OCI-LY3 (cell line): ENCODE measurements at regions not wholly inside any gene's neighbourhood (a gene's known extent, or its start where the extent isn't known, plus 50 kb on each side); places are given as distances from the start of the nearest gene placed in this dataset.

ENCODE experiments used
- H2AFZ ChIP-seq: fragments of 200-600, 300-600 bp; shearing (Covaris generic); 2 replicates; pipeline ENCODE4 v1.6.0; 2014; ENCODE audit warnings: antibody characterized with exemption, low read depth, low read length
- H3K27ac ChIP-seq: fragments of 200-600, 300-600 bp; sonication (generic); 2 replicates; pipeline ENCODE4 v1.5.1; 2014; ENCODE audit warnings: mild to moderate bottlenecking, low read length, moderate library complexity, mixed read lengths
- H3K27me3 ChIP-seq: fragments of 200-600, 300-600 bp; sonication (generic); 2 replicates; pipeline ENCODE4 v1.6.1; 2014; ENCODE audit warnings: low read depth, low read length, mixed read lengths
- H3K36me3 ChIP-seq: fragments of 200-600, 300-600 bp; sonication (generic); replicated peaks from 2 replicates; pipeline ENCODE3; 2014; ENCODE audit warnings: low read depth, low read length, mixed read lengths
- H3K4me1 ChIP-seq: fragments of 300-600, 200-600 bp; sonication (generic); 2 replicates; pipeline ENCODE4 v1.6.1; 2014; ENCODE audit warnings: low read length, mixed read lengths
- H3K4me2 ChIP-seq: fragments of 200-600, 300-600 bp; sonication (generic); 2 replicates; pipeline ENCODE4 v1.6.1; 2014; ENCODE audit warnings: low read length, mixed read lengths
- H3K4me3 ChIP-seq: fragments of 300-600, 200-600 bp; sonication (generic); 2 replicates; pipeline ENCODE4 v1.5.1; 2014; ENCODE audit warnings: antibody characterized with exemption, mild to moderate bottlenecking, low read length, moderate library complexity
- H3K79me2 ChIP-seq: fragments of 300-600, 200-600 bp; shearing (Covaris generic); 2 replicates; pipeline ENCODE4 v1.6.1; 2014; ENCODE audit warnings: mild to moderate bottlenecking, low read length, mixed read lengths
- H3K9ac ChIP-seq: fragments of 300-600, 200-600 bp; shearing (Covaris generic); 2 replicates; pipeline ENCODE4 v1.6.0; 2014; ENCODE audit warnings: mild to moderate bottlenecking, low read length, moderate library complexity
- H3K9me3 ChIP-seq: fragments of 200-600, 300-600 bp; shearing (Covaris generic); 2 replicates; pipeline ENCODE4 v1.6.1; 2014; ENCODE audit warnings: low read length, mixed read lengths; ENCODE audit not compliant: insufficient read depth
- H4K20me1 ChIP-seq: fragments of 200-600, 300-600 bp; sonication (generic); 2 replicates; pipeline ENCODE4 v1.6.1; 2016; ENCODE audit warnings: low read length, mixed read lengths; ENCODE audit not compliant: insufficient read depth
- CTCF ChIP-seq: fragments of 200-600, 300-600 bp; sonication (generic); IDR thresholded peaks from 2 replicates; pipeline ENCODE4 v1.5.1; 2014; ENCODE audit warnings: antibody characterized with exemption, low read length, low read depth
- EZH2phosphoT487 ChIP-seq: fragments of 200-600 bp; shearing (Covaris generic); IDR thresholded peaks from 2 replicates; pipeline ENCODE4 v1.6.1; 2018; ENCODE audit warnings: antibody characterized with exemption, mixed run types, low read depth

- TF ChIP-seq EZH2phosphoT487 = no peak
- no peak for TF ChIP-seq CTCF
- Histone ChIP-seq H3K79me2 (no peaks in the 10 kb centered on the region), H3K27me3 (no peaks in the 10 kb centered on the region), H3K9ac (no peak overlapping the region), H3K36me3 (no peaks in the 10 kb centered on the region), H3K4me2 (no peak overlapping the region), H3K9me3 (no peaks in the 10 kb centered on the region), H4K20me1 (no peaks in the 10 kb centered on the region), H3K4me3 (no peak overlapping the region), H2AFZ (no peak overlapping the region), H3K27ac (no peak overlapping the region), H3K4me1 (no peaks in the 10 kb centered on the region)
These were observed 436.8 kb downstream of the CDH9 start for GRCh38 chr5:26601563-26601962.

- no peak for TF ChIP-seq EZH2phosphoT487
- TF ChIP-seq CTCF = no peak
- Histone ChIP-seq H3K79me2 (no peaks in the 10 kb centered on the region), H3K4me3 (no peak overlapping the region), H2AFZ (no peak overlapping the region), H3K4me1 (no peaks in the 10 kb centered on the region), H3K4me2 (no peak overlapping the region), H3K9me3 (no peaks in the 10 kb centered on the region), H3K9ac (no peak overlapping the region), H4K20me1 (no peaks in the 10 kb centered on the region), H3K27me3 (no peaks in the 10 kb centered on the region), H3K36me3 (no peaks in the 10 kb centered on the region), H3K27ac (no peak overlapping the region)
These were observed 455.9 kb downstream of the CDH9 start for GRCh38 chr5:26582350-26583045.

GRCh38 chr5:26579712-26580111 is 458.7 kb downstream of the CDH9 start:
- Histone ChIP-seq H3K4me1 (no peaks in the 10 kb centered on the region), H3K9ac (no peak overlapping the region), H3K27me3 (no peaks in the 10 kb centered on the region), H3K27ac (no peak overlapping the region), H3K9me3 (no peaks in the 10 kb centered on the region), H4K20me1 (no peaks in the 10 kb centered on the region), H3K4me3 (no peak overlapping the region), H3K36me3 (no peaks in the 10 kb centered on the region), H3K4me2 (no peak overlapping the region), H3K79me2 (no peaks in the 10 kb centered on the region), H2AFZ (no peak overlapping the region)
- TF ChIP-seq EZH2phosphoT487 (no peak), CTCF (no peak)

GRCh38 chr5:26578002-26578401 is 460.4 kb downstream of the CDH9 start:
- Histone ChIP-seq H3K4me2 (no peak overlapping the region), H3K4me3 (no peak overlapping the region), H4K20me1 (no peaks in the 10 kb centered on the region), H3K27ac (no peak overlapping the region), H3K27me3 (no peaks in the 10 kb centered on the region), H3K4me1 (no peaks in the 10 kb centered on the region), H3K9ac (no peak overlapping the region), H2AFZ (no peak overlapping the region), H3K79me2 (no peaks in the 10 kb centered on the region), H3K9me3 (no peaks in the 10 kb centered on the region), H3K36me3 (no peaks in the 10 kb centered on the region)
- TF ChIP-seq CTCF (no peak), EZH2phosphoT487 (no peak)
